ENCODE measurements at regions not wholly inside any gene's neighbourhood (a gene's known extent, or its start where the extent isn't known, plus 50 kb on each side); places are given as distances from the start of the nearest gene placed in this dataset.
"Not testable (repeated sequence)": the region's sequence is repeated elsewhere in the genome, so short reads cannot be mapped to it uniquely, and the experiment has no call there.

DNA sequence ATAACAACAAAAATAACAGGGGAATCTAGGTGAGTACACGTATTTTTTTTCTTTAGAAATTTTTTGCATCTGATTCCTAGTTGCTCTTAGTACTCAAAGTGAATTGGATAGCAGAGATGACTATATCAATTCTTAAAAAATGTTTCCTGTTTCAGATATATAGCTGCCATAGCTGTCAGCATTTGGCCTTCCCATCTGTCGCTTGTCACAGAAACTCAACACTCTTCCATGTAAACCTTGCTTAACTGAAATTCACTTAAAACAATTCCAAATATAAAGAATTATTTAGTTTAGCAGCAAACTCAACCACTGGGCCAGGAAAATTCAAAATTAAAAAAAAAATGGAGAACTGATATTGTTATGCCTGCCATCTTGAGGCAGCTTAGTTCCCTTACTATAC lies 807.5 kb downstream of the IGSF11 start:
- TF ChIP-seq, protein P1, sequence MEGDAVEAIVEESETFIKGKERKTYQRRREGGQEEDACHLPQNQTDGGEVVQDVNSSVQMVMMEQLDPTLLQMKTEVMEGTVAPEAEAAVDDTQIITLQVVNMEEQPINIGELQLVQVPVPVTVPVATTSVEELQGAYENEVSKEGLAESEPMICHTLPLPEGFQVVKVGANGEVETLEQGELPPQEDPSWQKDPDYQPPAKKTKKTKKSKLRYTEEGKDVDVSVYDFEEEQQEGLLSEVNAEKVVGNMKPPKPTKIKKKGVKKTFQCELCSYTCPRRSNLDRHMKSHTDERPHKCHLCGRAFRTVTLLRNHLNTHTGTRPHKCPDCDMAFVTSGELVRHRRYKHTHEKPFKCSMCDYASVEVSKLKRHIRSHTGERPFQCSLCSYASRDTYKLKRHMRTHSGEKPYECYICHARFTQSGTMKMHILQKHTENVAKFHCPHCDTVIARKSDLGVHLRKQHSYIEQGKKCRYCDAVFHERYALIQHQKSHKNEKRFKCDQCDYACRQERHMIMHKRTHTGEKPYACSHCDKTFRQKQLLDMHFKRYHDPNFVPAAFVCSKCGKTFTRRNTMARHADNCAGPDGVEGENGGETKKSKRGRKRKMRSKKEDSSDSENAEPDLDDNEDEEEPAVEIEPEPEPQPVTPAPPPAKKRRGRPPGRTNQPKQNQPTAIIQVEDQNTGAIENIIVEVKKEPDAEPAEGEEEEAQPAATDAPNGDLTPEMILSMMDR (IDR thresholded peaks at IDR 0.05; ENCODE audit: extremely low read depth, missing control alignments) = no peak
- DNase-seq (ENCODE audit: low spot score) = no peak

DNA sequence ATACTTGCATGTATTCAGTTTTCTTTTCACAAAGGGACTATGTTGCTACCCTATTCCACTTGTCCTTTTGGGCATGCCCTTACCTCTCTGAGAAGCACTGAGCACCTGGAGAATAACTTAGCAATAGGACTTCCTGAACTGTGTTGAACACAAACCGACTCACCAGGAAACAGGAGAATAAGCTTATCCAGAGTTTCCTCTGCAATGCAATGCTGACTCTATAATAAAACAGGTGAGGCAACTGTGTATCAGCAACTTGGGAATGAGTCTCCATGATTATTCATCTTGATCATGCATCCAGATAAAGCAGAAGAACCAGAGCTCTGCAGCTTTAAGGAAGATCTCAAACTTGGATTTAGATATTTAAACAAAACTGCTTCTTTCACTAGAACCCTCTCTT lies 806.5 kb downstream of the IGSF11 start:
- no peak for DNase-seq (ENCODE audit: low spot score)
- TF ChIP-seq, protein P1 (IDR thresholded peaks at IDR 0.05; ENCODE audit: extremely low read depth, missing control alignments) = no peak

DNA sequence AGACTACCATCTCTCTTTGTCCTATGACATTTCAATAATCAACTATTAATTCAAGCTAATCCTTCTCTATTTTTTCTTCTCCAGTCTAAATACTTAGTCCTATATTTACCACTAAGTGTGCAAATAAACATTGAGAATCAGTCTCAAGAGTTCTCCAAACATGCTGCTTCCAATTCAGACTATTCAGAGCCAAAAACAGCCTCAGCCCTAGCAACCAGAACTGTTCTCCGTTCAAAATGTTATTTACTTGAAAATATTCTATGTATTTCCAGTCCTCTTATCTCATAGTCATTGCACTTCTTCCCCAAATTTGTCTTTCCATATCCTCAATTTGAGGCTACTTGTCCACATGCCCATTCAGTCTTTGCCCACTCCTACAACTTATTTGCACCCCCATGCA lies 805.5 kb downstream of the IGSF11 start:
- no peak for DNase-seq (ENCODE audit: low spot score)

DNA sequence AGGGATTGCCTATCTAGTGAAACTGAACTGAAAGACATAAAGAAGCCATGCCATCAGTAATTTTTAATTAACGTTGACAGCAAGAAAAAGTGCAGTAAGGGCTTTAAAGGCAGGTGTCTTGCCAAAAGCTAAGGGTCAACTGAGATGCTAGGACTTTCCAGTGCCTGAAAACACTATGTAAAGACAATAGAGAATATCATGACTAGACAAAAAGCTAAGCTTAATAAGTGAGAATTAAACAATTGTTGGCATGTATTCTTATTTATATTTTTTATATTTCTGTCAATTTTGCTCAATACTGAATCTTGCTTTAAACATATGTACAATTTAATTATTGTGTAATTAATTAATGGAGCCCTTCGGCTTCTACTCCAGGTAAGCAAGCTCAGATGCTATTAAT lies 803.1 kb downstream of the IGSF11 start:
- DNase-seq (ENCODE audit: low spot score) = no peak
- TF ChIP-seq, protein P1 (IDR thresholded peaks at IDR 0.05; ENCODE audit: extremely low read depth, missing control alignments) = no peak

More for the DNA sequence above, 805.5 kb downstream of the IGSF11 start:
- TF ChIP-seq, protein P1 (IDR thresholded peaks at IDR 0.05; ENCODE audit: extremely low read depth, missing control alignments) = no peak

DNA sequence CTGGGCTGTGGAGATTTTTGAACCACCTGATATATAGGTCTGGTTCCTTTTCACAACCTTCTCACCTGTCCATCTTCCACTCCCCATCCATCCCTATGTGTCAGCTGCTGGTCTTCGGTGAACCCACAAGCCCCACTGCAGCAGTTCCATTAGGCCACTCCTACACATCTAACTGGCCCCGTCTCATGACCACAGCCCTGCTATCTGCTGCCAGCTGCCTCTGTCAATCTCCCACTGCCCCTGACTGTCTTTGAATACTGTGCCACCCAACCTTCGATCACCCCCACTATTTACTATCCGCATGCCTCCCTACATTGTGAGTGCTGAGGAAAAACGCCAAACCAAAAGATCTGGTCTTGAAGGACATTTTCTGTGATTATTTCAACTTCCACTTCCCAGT lies 795.4 kb downstream of the IGSF11 start:
- TF ChIP-seq, protein P1 (IDR thresholded peaks at IDR 0.05; ENCODE audit: extremely low read depth, missing control alignments) = no peak
- DNase-seq (ENCODE audit: low spot score) = no peak

DNA sequence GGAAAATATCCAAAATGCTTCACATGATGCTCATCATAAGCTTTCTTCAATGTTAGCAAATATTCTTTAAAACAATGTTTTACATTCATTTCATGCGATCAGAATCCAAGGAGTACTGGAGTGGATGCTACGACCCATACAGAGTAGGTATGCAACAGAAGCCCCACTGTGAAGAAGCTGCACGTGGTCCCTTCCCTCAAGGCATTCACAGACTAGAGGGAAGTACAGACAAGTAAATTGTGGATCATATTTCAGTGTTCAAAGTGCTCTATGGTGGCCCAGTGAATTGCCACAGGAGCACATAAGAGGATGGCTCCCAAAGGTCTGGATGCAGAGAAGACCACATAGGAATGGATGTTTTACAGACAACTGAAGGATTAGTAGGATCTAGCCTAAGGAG lies 789.9 kb downstream of the IGSF11 start:
- no peak for DNase-seq (ENCODE audit: low spot score)
- TF ChIP-seq, protein P1 (IDR thresholded peaks at IDR 0.05; ENCODE audit: extremely low read depth, missing control alignments) = no peak

DNA sequence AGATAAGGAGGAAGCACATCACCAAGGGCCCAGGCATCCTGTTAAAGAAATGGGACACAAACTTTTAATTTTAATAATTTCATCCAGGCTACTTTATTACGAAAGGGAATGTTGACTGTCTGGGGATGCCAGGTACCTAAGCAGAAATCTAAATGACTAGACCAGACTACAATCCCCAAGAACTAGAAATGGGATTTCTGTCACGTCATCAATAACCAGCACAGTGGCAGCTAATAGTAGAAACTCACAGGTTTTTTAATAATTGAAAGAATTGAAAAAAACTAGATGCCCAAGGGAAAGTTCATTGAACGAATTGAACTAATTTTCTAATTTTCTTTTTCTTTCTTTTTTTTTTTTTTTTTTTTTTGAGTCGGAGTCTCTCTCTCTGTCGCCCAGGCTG lies 789.3 kb downstream of the IGSF11 start:
- TF ChIP-seq, protein P1 (IDR thresholded peaks at IDR 0.05; ENCODE audit: extremely low read depth, missing control alignments) = no peak
- no peak for DNase-seq (ENCODE audit: low spot score)

DNA sequence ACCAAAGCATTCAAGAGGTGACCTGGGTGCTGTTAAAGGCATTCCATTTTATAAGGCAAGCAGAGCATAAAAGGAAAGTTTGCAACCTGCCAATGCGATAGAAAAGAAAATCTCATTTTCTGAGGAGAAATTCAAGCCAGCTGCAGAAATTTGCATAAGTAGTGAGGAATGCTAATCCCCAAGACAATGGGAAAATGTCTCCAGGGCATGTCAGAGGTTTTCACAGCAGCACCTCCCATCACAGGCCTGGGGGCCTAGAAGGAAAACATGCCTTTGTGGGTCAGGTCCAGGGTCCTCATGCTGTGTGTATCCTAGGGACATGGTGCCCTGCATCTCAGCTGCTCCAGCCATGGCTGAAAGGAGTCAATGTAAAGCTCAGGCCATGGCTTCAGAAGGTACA lies 775.8 kb downstream of the IGSF11 start:
- DNase-seq (ENCODE audit: low spot score) = not testable (repeated sequence)

Measured in GM20000 (cell line).